ENCODE measurements at regions not wholly inside any gene's neighbourhood (a gene's known extent, or its start where the extent isn't known, plus 50 kb on each side); places are given as distances from the start of the nearest gene placed in this dataset.

- H3K9ac ChIP-seq (replicated peaks in 1 of 4; ENCODE audit: extremely low read depth in 1 of 4, low read depth in 3 of 4, low read length in 3 of 4) = no peak overlapping the region
- no peak overlapping the region for H3K18ac ChIP-seq (ENCODE audit: extremely low read depth, low read length)
- no peaks in the 10 kb centered on the region for H3K36me3 ChIP-seq (ENCODE audit: control insufficient read depth in 2 of 4, insufficient read depth in 4 of 4, low read length in 3 of 4)
- no peak overlapping the region for H4K5ac ChIP-seq (ENCODE audit: insufficient read length, low read depth, low read length)
- H2BK12ac ChIP-seq (ENCODE audit: low read depth, low read length) = no peak overlapping the region
- no peak overlapping the region for H2BK120ac ChIP-seq (replicated peaks; ENCODE audit: low read depth, low read length)
- no peak overlapping the region for H4K91ac ChIP-seq (replicated peaks; ENCODE audit: insufficient read length, low read length)
- no peak overlapping the region for H3K23ac ChIP-seq (ENCODE audit: insufficient read length)
- H2BK5ac ChIP-seq (ENCODE audit: low read depth, low read length) = no peak overlapping the region
- H3K27ac ChIP-seq (ENCODE audit: low read depth, low read length) = no peak overlapping the region
- WGBS, 2 experiments (ENCODE audit: extremely low coverage in 1 of 2, insufficient coverage in 1 of 2, insufficient read length in 1 of 2, insufficient replicate concordance in 2 of 2, low coverage in 1 of 2, low lambda C conversion rate in 2 of 2, missing lambda C conversion rate in 1 of 2) = 95% methylated on average over 3 of the region's 3 CpGs; no CpG with 5 or more reads in 1 of the 2 experiments
- H3K79me1 ChIP-seq (ENCODE audit: low read depth, low read length) = no peaks in the 10 kb centered on the region
- H3K4me2 ChIP-seq (ENCODE audit: insufficient read depth in 1 of 2, low read depth in 2 of 2, low read length in 2 of 2) = no peak overlapping the region
- FAIRE-seq (no peak), DNase-seq (ENCODE audit: low read depth in 1 of 2, low spot score in 2 of 2) (no peak)
- H2AK5ac ChIP-seq (ENCODE audit: low read depth, low read length) = no peak overlapping the region
- H4K20me1 ChIP-seq (replicated peaks in 1 of 2; ENCODE audit: control insufficient read depth in 1 of 2, insufficient read depth in 2 of 2, low read length in 2 of 2) = no peaks in the 10 kb centered on the region
- no peaks in the 10 kb centered on the region for H3K23me2 ChIP-seq (ENCODE audit: low read depth, low read length)
- CTCF ChIA-PET (ENCODE audit: partially characterized antibody) = no interaction called here
- no peaks in the 10 kb centered on the region for H3K27me3 ChIP-seq (replicated peaks in 1 of 4; ENCODE audit: control insufficient read depth in 3 of 4, extremely low read depth in 1 of 4, insufficient read depth in 3 of 4, low read length in 3 of 4)
- H3K9me3 ChIP-seq (ENCODE audit: insufficient read depth in 2 of 2, low read depth in 1 of 2, low read length in 1 of 2) = no peaks in the 10 kb centered on the region
- H2BK20ac ChIP-seq (ENCODE audit: low read length) = no peak overlapping the region
- no peak overlapping the region for H3K4me3 ChIP-seq (ENCODE audit: extremely low read depth in 1 of 4, insufficient read depth in 2 of 4, low read depth in 3 of 4, low read length in 4 of 4)
- no peak overlapping the region for H4K8ac ChIP-seq (ENCODE audit: extremely low read depth, insufficient read depth, low read length)
- H3K14ac ChIP-seq (ENCODE audit: insufficient read length) = no peak overlapping the region
- H3K4ac ChIP-seq (replicated peaks; ENCODE audit: insufficient read length, low read depth, low read length) = no peak overlapping the region
- no peak overlapping the region for H3K56ac ChIP-seq (replicated peaks; ENCODE audit: insufficient read length, low read depth, low read length)
- H3K4me1 ChIP-seq (replicated peaks in 1 of 4; ENCODE audit: control insufficient read depth in 3 of 4, insufficient read depth in 4 of 4, low read length in 3 of 4) = no peaks in the 10 kb centered on the region
- no peak overlapping the region for H2BK15ac ChIP-seq (ENCODE audit: low read length)
- H2AFZ ChIP-seq (ENCODE audit: low read length) = no peak overlapping the region
- H3K79me2 ChIP-seq (ENCODE audit: control insufficient read depth in 1 of 2, insufficient read depth in 2 of 2, low read length in 2 of 2) = no peaks in the 10 kb centered on the region
- POLR2A ChIA-PET (ENCODE audit: partially characterized antibody) = no interaction called here
- TF ChIP-seq TBP (IDR thresholded peaks at IDR 0.05; ENCODE audit: low read depth, low read length) = no peak
- TF ChIP-seq PHF8 (conservative IDR thresholded peaks at IDR 0.05; ENCODE audit: low read depth, low read length) = no peak
- no peak for TF ChIP-seq TCF12 (IDR thresholded peaks at IDR 0.05; ENCODE audit: low read depth, low read length)
- TF ChIP-seq CEBPB (IDR thresholded peaks at IDR 0.05; ENCODE audit: low read depth, low read length) = no peak
- TF ChIP-seq HDAC2 (IDR thresholded peaks at IDR 0.05; ENCODE audit: borderline replicate concordance in 1 of 2, low read depth in 2 of 2, low read length in 2 of 2) = no peak
- no peak for TF ChIP-seq CTBP2 (IDR thresholded peaks at IDR 0.05; ENCODE audit: borderline replicate concordance, insufficient read depth, insufficient read length, low read length)
- no peak for TF ChIP-seq RAD21 (IDR thresholded peaks at IDR 0.05 in 1 of 2, conservative IDR thresholded peaks at IDR 0.05 in 1 of 2; ENCODE audit: low read depth in 2 of 2, low read length in 2 of 2)
- no peak for TF ChIP-seq KDM5A (IDR thresholded peaks at IDR 0.05; ENCODE audit: low read length)
- no peak for TF ChIP-seq CBX5 (IDR thresholded peaks at IDR 0.05; ENCODE audit: low read depth, low read length)
- TF ChIP-seq ASH2L (IDR thresholded peaks at IDR 0.05; ENCODE audit: low read length) = no peak
- TF ChIP-seq POLR2A (IDR thresholded peaks at IDR 0.05; ENCODE audit: control extremely low read depth in 1 of 2, low read depth in 2 of 2, low read length in 2 of 2) = no peak
These were observed 493.2 kb upstream of the KCNMB2 start for GRCh38 chr3:178043084-178043483.
